Progenitor cell of endocrine pancreas (in vitro differentiated cells): ENCODE measurements at regions not wholly inside any gene's neighbourhood (a gene's known extent, or its start where the extent isn't known, plus 50 kb on each side); places are given as distances from the start of the nearest gene placed in this dataset.
"Not testable (repeated sequence)": the region's sequence is repeated elsewhere in the genome, so short reads cannot be mapped to it uniquely, and the experiment has no call there.

Experiments
- DNase-seq: peaks from one replicate; pipeline ENCODE4 v3.0.0; 2021; ENCODE audit warnings: low spot score; ENCODE audit not compliant: unreplicated experiment
- H3K27ac Mint-ChIP-seq: 2 replicates; pipeline ENCODE4 v1.8.0; 2021; ENCODE audit warnings: mild to moderate bottlenecking, moderate library complexity, mixed read lengths
- H3K27me3 Mint-ChIP-seq: 2 replicates; pipeline ENCODE4 v1.8.0; 2021; ENCODE audit warnings: mixed read lengths
- H3K36me3 Mint-ChIP-seq: 2 replicates; pipeline ENCODE4 v1.8.0; 2022; ENCODE audit warnings: mixed read lengths; ENCODE audit not compliant: insufficient read depth
- H3K4me1 Mint-ChIP-seq: 2 replicates; pipeline ENCODE4 v1.8.0; 2021; ENCODE audit warnings: low read depth, mixed read lengths
- H3K4me3 Mint-ChIP-seq: 2 replicates; pipeline ENCODE4 v1.8.0; 2021; ENCODE audit warnings: low read depth, mild to moderate bottlenecking, moderate library complexity, mixed read lengths
- H3K9me3 Mint-ChIP-seq: 2 replicates; pipeline ENCODE4 v1.8.0; 2021; ENCODE audit warnings: low read depth, mixed read lengths
- CTCF ChIP-seq: fragments of 200-600 bp; sonication (generic); IDR thresholded peaks from one replicate; pipeline ENCODE4 v1.5.0; 2021; ENCODE audit warnings: antibody characterized with exemption, mild to moderate bottlenecking; ENCODE audit not compliant: unreplicated experiment

DNA sequence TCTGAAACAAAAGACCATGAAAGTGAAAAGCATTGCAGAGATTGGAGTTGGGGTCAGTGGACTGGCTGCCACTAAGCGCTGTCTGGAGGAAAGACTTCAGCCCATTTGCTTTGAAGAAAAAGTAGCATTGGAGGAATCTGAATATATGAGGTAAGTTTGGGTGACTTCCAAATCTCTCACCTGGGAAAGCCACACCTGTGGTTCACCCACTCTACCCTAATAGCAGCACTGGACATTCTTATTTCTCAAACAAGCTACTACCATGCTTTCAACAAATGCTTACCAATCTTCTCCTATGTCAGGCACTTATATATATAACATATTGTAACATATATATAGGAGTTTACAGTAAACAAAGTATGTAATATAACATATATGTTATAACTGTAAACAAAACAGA, 76.0 kb upstream of the POGK start:
- TF ChIP-seq CTCF = no peak
- DNase-seq = no peak
- Mint-ChIP-seq H3K27ac (no peak overlapping the region), H3K4me3 (no peak overlapping the region), H3K9me3 (no peaks in the 10 kb centered on the region), H3K36me3 (no peaks in the 10 kb centered on the region), H3K4me1 (no peaks in the 10 kb centered on the region), H3K27me3 (no peaks in the 10 kb centered on the region)

GRCh38 chr1:166766942-166767341, 72.3 kb upstream of the POGK start:
- no peak for TF ChIP-seq CTCF
- no peaks in the 10 kb centered on the region for H3K27me3 Mint-ChIP-seq
- DNase-seq = no peak
- H3K27ac Mint-ChIP-seq = no peak overlapping the region
- peaks cover 7% of the 10 kb centered on the region for H3K9me3 Mint-ChIP-seq
- H3K36me3 Mint-ChIP-seq = no peaks in the 10 kb centered on the region
- H3K4me1 Mint-ChIP-seq = no peaks in the 10 kb centered on the region
- no peak overlapping the region for H3K4me3 Mint-ChIP-seq

DNA sequence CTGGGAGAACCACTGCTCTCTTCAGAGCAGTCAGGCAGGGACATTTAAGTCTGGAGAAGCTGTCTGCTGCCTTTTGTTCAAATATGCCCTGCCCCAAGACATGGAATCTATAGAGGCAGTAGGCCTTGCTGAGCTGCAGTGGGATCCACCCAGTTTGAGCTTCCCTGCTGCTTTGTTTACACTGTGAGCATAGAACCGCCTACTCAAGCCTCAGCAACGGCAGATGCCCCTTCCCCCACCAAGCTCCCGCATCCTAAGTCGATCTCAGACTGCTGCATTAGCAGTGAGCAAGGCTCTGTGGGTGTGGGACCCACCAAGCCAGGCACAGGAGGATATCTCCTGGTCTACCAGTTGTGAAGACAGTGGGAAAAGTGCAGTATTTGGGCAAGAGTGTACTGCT, 54.6 kb upstream of the POGK start:
- not testable (repeated sequence) for H3K36me3 Mint-ChIP-seq, H3K27me3 Mint-ChIP-seq, H3K4me1 Mint-ChIP-seq, H3K27ac Mint-ChIP-seq, DNase-seq, H3K4me3 Mint-ChIP-seq
- peaks cover 19% of the 10 kb centered on the region for H3K9me3 Mint-ChIP-seq

- DNase-seq = no peak
- no peak overlapping the region for H3K4me3 Mint-ChIP-seq
- H3K27me3 Mint-ChIP-seq = no peaks in the 10 kb centered on the region
- no peak for TF ChIP-seq CTCF
- no peak overlapping the region for H3K27ac Mint-ChIP-seq
- H3K4me1 Mint-ChIP-seq = no peaks in the 10 kb centered on the region
- H3K36me3 Mint-ChIP-seq = no peaks in the 10 kb centered on the region
- H3K9me3 Mint-ChIP-seq = peaks cover 10% of the 10 kb centered on the region
These were observed 53.3 kb upstream of the POGK start for GRCh38 chr1:166785987-166786386.

- TF ChIP-seq CTCF = no peak
- no peaks in the 10 kb centered on the region for H3K36me3 Mint-ChIP-seq
- no peaks in the 10 kb centered on the region for H3K4me1 Mint-ChIP-seq
- no peak overlapping the region for H3K4me3 Mint-ChIP-seq
- no peak overlapping the region for H3K27ac Mint-ChIP-seq
- no peaks in the 10 kb centered on the region for H3K27me3 Mint-ChIP-seq
- no peak for DNase-seq
- peaks cover 10% of the 10 kb centered on the region for H3K9me3 Mint-ChIP-seq
These were observed 50.0 kb upstream of the POGK start for GRCh38 chr1:166789286-166789685.
